Vagina (tissue), 2 donors: ENCODE measurements at regions not wholly inside any gene's neighbourhood (a gene's known extent, or its start where the extent isn't known, plus 50 kb on each side); places are given as distances from the start of the nearest gene placed in this dataset.

ENCODE experiments used
- POLR2A ChIP-seq, 2 donors: fragments of 450-650 bp; IDR thresholded peaks; one replicate each; pipeline ENCODE4 v1.6.1; 2017; ENCODE audit warnings: antibody characterized with exemption in 2 of 2, mild to moderate bottlenecking in 2 of 2, moderate library complexity in 2 of 2
- POLR2AphosphoS5 ChIP-seq, 2 donors: sonication (generic); formaldehyde crosslinking; IDR thresholded peaks; one replicate each; pipeline ENCODE4 v1.9.0; 2017; ENCODE audit warnings: antibody characterized with exemption in 2 of 2, mild to moderate bottlenecking in 2 of 2, low read depth in 1 of 2; ENCODE audit not compliant: insufficient read depth in 1 of 2
- TF ChIP-seq, protein P1 (sequence below), 3 experiments: fragments of 450-650 bp in 2 of 3; fragments of 200-600 bp in 1 of 3; sonication (generic) in 1 of 3; IDR thresholded peaks; one replicate each; pipeline ENCODE4 v1.5.1; 2017 to 2019; ENCODE audit warnings: antibody characterized with exemption in 3 of 3, mild to moderate bottlenecking in 2 of 3, moderate library complexity in 2 of 3

GRCh38 chr14:51491776-51492175 is 159.9 kb upstream of the FRMD6 start:
- TF ChIP-seq, protein P1, sequence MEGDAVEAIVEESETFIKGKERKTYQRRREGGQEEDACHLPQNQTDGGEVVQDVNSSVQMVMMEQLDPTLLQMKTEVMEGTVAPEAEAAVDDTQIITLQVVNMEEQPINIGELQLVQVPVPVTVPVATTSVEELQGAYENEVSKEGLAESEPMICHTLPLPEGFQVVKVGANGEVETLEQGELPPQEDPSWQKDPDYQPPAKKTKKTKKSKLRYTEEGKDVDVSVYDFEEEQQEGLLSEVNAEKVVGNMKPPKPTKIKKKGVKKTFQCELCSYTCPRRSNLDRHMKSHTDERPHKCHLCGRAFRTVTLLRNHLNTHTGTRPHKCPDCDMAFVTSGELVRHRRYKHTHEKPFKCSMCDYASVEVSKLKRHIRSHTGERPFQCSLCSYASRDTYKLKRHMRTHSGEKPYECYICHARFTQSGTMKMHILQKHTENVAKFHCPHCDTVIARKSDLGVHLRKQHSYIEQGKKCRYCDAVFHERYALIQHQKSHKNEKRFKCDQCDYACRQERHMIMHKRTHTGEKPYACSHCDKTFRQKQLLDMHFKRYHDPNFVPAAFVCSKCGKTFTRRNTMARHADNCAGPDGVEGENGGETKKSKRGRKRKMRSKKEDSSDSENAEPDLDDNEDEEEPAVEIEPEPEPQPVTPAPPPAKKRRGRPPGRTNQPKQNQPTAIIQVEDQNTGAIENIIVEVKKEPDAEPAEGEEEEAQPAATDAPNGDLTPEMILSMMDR (IDR thresholded peaks at IDR 0.05): no peak
- no peak for TF ChIP-seq POLR2AphosphoS5 (IDR thresholded peaks at IDR 0.05; ENCODE audit: insufficient read depth in 1 of 2, low read depth in 1 of 2)
- TF ChIP-seq POLR2A (IDR thresholded peaks at IDR 0.05): no peak
